Loucy (cell line): ENCODE measurements at regions not wholly inside any gene's neighbourhood (a gene's known extent, or its start where the extent isn't known, plus 50 kb on each side); places are given as distances from the start of the nearest gene placed in this dataset.
"Not testable (repeated sequence)": the region's sequence is repeated elsewhere in the genome, so short reads cannot be mapped to it uniquely, and the experiment has no call there.

ENCODE experiments used
- H2AFZ ChIP-seq: fragments of 200-600 bp; sonication (generic); 2 replicates; pipeline ENCODE4 v1.6.0; 2016; ENCODE audit warnings: antibody characterized with exemption, mild to moderate bottlenecking, low read length, moderate library complexity
- H3F3A ChIP-seq: fragments of 200-600 bp; 2 replicates; pipeline ENCODE4 v1.6.0; 2016; ENCODE audit warnings: antibody characterized with exemption, low read depth, mild to moderate bottlenecking
- H3K27me3 ChIP-seq: fragments of 200-600 bp; sonication (generic); 2 replicates; pipeline ENCODE4 v1.6.1; 2014; ENCODE audit warnings: low read length, mild to moderate bottlenecking; ENCODE audit not compliant: insufficient read depth, poor library complexity, severe bottlenecking
- H3K36me3 ChIP-seq: fragments of 200-600 bp; sonication (generic); 2 replicates; pipeline ENCODE4 v1.6.1; 2016; ENCODE audit warnings: low read length; ENCODE audit not compliant: insufficient read depth
- H3K4me1 ChIP-seq: fragments of 200-600 bp; sonication (generic); 2 replicates; pipeline ENCODE4 v1.5.1; 2014; ENCODE audit warnings: low read length, mild to moderate bottlenecking; ENCODE audit not compliant: insufficient read depth, poor library complexity, severe bottlenecking
- H3K4me2 ChIP-seq: fragments of 200-600 bp; sonication (generic); 2 replicates; pipeline ENCODE4 v1.6.0; 2014; ENCODE audit warnings: antibody characterized with exemption, low read length, low read depth, mild to moderate bottlenecking; ENCODE audit not compliant: poor library complexity, severe bottlenecking
- H3K4me3 ChIP-seq: fragments of 200-600 bp; sonication (generic); 2 replicates; pipeline ENCODE4 v1.5.1; 2014; ENCODE audit warnings: low read length, mild to moderate bottlenecking, mixed read lengths; ENCODE audit not compliant: poor library complexity, severe bottlenecking
- H3K79me2 ChIP-seq: fragments of 200-600 bp; sonication (generic); 2 replicates; pipeline ENCODE4 v1.6.1; 2014; ENCODE audit warnings: low read length; ENCODE audit not compliant: insufficient read depth
- H3K9ac ChIP-seq: fragments of 200-600 bp; sonication (generic); 2 replicates; pipeline ENCODE4 v1.6.0; 2014; ENCODE audit warnings: mild to moderate bottlenecking, low read depth, low read length, moderate library complexity; ENCODE audit not compliant: poor library complexity, severe bottlenecking
- H3K9me2 ChIP-seq: fragments of 200-600 bp; sonication (generic); replicated peaks from 2 replicates; pipeline ENCODE4 v1.6.1; 2016; ENCODE audit warnings: low read depth, low read length, mixed read lengths
- H3K9me3 ChIP-seq: fragments of 200-600 bp; sonication (generic); 2 replicates; pipeline ENCODE4 v1.6.1; 2014; ENCODE audit warnings: mild to moderate bottlenecking, antibody characterized with exemption, low read length, low read depth; ENCODE audit not compliant: insufficient read depth
- H4K20me1 ChIP-seq: fragments of 200-600 bp; sonication (generic); 2 replicates; pipeline ENCODE4 v1.6.0; 2014; ENCODE audit warnings: antibody characterized with exemption, low read length, mild to moderate bottlenecking; ENCODE audit not compliant: insufficient read depth, poor library complexity, severe bottlenecking
- EZH2phosphoT487 ChIP-seq: fragments of 200-600 bp; IDR thresholded peaks from 2 replicates; pipeline ENCODE4 v1.6.1; 2018; ENCODE audit warnings: antibody characterized with exemption, mild to moderate bottlenecking, moderate library complexity, borderline replicate concordance
- TF ChIP-seq, protein P1 (sequence below): fragments of 200-600 bp; sonication (generic); conservative IDR thresholded peaks from 2 replicates; pipeline ENCODE4 v1.5.1; 2014; ENCODE audit warnings: mild to moderate bottlenecking, antibody characterized with exemption, low read length

DNA sequence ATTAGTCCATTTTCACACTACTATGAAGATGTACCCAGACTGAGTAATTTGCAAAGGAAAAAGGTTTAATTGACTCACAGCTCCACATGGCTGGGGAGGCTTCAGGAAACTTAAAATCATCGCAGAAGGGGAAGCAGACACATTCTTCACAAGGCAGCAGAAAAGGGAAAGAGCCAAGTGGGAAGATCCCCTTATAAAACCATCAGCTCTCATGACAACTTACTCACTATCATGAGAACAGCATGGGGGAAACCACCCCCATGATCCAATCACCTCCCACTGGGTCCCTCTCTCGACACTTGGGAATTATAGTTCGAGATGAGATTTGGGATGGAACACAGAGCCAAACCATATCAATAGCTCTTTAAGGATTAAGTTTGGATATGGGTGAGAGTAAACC is 246.1 kb upstream of the CYRIA start:
- TF ChIP-seq EZH2phosphoT487, result no peak
- TF ChIP-seq, protein P1, sequence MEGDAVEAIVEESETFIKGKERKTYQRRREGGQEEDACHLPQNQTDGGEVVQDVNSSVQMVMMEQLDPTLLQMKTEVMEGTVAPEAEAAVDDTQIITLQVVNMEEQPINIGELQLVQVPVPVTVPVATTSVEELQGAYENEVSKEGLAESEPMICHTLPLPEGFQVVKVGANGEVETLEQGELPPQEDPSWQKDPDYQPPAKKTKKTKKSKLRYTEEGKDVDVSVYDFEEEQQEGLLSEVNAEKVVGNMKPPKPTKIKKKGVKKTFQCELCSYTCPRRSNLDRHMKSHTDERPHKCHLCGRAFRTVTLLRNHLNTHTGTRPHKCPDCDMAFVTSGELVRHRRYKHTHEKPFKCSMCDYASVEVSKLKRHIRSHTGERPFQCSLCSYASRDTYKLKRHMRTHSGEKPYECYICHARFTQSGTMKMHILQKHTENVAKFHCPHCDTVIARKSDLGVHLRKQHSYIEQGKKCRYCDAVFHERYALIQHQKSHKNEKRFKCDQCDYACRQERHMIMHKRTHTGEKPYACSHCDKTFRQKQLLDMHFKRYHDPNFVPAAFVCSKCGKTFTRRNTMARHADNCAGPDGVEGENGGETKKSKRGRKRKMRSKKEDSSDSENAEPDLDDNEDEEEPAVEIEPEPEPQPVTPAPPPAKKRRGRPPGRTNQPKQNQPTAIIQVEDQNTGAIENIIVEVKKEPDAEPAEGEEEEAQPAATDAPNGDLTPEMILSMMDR, result no peak
- Histone ChIP-seq H3K27me3 (no peaks in the 10 kb centered on the region), H3K36me3 (no peaks in the 10 kb centered on the region), H3K9me3 (no peaks in the 10 kb centered on the region), H2AFZ (no peak overlapping the region), H3K9ac (no peak overlapping the region), H3K4me3 (no peak overlapping the region), H3K4me2 (no peak overlapping the region), H3K4me1 (no peaks in the 10 kb centered on the region), H4K20me1 (no peaks in the 10 kb centered on the region), H3F3A (no peaks in the 10 kb centered on the region), H3K79me2 (no peaks in the 10 kb centered on the region), H3K9me2 (no peaks in the 10 kb centered on the region)

DNA sequence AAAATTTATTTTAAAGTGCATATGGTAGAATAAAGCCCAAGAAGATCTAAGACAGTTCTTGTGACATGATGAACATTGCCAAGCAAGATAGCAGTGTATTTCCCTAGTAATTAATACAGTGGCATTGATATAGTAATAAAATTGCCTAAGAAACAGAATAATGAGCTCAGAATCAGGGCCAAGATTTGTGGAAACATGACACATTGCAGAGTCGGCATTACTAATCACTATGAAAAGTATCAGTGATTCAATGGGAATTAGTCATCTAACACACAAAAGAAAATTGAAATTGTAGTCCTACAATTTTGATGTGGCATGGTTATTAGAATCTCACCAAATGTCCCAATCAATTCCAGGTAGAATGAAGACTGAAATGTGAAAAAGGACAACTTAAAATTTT is 243.0 kb upstream of the CYRIA start:
- Histone ChIP-seq H4K20me1 (no peaks in the 10 kb centered on the region), H3F3A (no peaks in the 10 kb centered on the region), H3K36me3 (no peaks in the 10 kb centered on the region), H3K27me3 (no peaks in the 10 kb centered on the region), H2AFZ (no peak overlapping the region), H3K4me2 (no peak overlapping the region), H3K9ac (no peak overlapping the region), H3K9me2 (no peaks in the 10 kb centered on the region), H3K79me2 (no peaks in the 10 kb centered on the region), H3K4me3 (no peak overlapping the region), H3K9me3 (no peaks in the 10 kb centered on the region), H3K4me1 (no peaks in the 10 kb centered on the region)
- TF ChIP-seq, protein P1, result no peak
- TF ChIP-seq EZH2phosphoT487, result no peak

DNA sequence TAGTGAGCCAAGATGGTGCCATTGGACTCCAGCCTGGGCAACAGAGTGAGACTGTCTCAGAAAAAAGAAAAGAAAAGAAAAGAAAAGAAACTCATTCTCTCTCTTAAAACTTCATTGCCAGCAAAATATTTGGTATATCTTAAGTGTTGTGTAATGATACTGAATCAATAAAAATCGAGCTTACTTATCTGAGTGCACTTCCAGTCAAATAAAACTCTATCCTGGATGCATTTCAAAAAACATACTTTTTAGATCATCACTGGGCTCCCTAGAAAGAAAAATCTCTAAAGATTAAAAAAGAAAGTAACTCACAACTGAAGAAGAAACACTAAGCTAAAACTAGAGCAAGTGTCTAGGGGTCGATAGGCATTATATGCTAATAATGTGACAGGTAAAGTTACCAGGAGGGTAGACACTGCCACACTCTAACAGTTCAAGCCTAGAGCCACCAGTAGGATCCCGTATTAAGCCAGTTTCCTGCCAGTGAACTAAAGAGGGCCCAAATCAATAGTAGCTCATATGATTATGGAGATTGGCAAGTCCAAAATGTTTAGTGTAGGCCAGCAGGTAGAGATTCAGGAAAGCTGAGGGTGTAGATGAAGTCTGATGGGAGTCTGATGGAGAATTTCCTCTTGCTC is 242.1 kb upstream of the CYRIA start:
- Histone ChIP-seq H3K36me3 (no peaks in the 10 kb centered on the region), H3F3A (no peaks in the 10 kb centered on the region), H4K20me1 (no peaks in the 10 kb centered on the region), H3K9me3 (no peaks in the 10 kb centered on the region), H3K27me3 (no peaks in the 10 kb centered on the region), H3K4me3 (no peak overlapping the region), H2AFZ (no peak overlapping the region), H3K9ac (no peak overlapping the region), H3K9me2 (no peaks in the 10 kb centered on the region), H3K4me1 (no peaks in the 10 kb centered on the region), H3K4me2 (no peak overlapping the region), H3K79me2 (no peaks in the 10 kb centered on the region)
- TF ChIP-seq EZH2phosphoT487, result no peak
- TF ChIP-seq, protein P1, result no peak

- not testable (repeated sequence) for H3K9ac ChIP-seq, H3K27me3 ChIP-seq, H3K9me2 ChIP-seq, H3K4me1 ChIP-seq, H3K4me3 ChIP-seq, H3K9me3 ChIP-seq, H4K20me1 ChIP-seq, H3K36me3 ChIP-seq, H3F3A ChIP-seq, H3K79me2 ChIP-seq, H3K4me2 ChIP-seq, H2AFZ ChIP-seq
These were observed 239.7 kb upstream of the CYRIA start for GRCh38 chr2:16905325-16905724.
